MCF 10A (cell line): ENCODE measurements at regions not wholly inside any gene's neighbourhood (a gene's known extent, or its start where the extent isn't known, plus 50 kb on each side); places are given as distances from the start of the nearest gene placed in this dataset.

ENCODE experiments used
- BruUV-seq: library from RNA; stranded (reverse); fragments of 400-500 nt; replicated peaks from 2 replicates; lab custom pipeline; 2021; lab: Mats Ljungman, UMichigan
- CTCF ChIA-PET: fragments of 300-600 bp; sonication (Branson Sonifier 250); formaldehyde crosslinking; extraction: SDS; loops from one replicate; lab custom pipeline; 2021; ENCODE audit warnings: antibody characterized with exemption, inconsistent platforms; lab: Yijun Ruan, JAX
- POLR2A ChIA-PET: fragments of 300-600, 350-650 bp; sonication (Branson Sonifier 250); formaldehyde crosslinking; extraction: SDS; loops from one replicate; lab custom pipeline; 2020; ENCODE audit warnings: antibody characterized with exemption, inconsistent platforms; lab: Yijun Ruan, JAX
- DNase-seq: peaks from one replicate; pipeline ENCODE4 v3.0.0-alpha.2; 2018; ENCODE audit not compliant: unreplicated experiment
- H3K27ac Mint-ChIP-seq: one replicate; pipeline ENCODE4 v1.8.0; 2022; ENCODE audit warnings: mild to moderate bottlenecking, low read depth, mixed read lengths; ENCODE audit not compliant: unreplicated experiment
- H3K27me3 Mint-ChIP-seq: one replicate; pipeline ENCODE4 v1.8.0; 2022; ENCODE audit warnings: mixed read lengths; ENCODE audit not compliant: insufficient read depth, unreplicated experiment
- H3K36me3 Mint-ChIP-seq: one replicate; pipeline ENCODE4 v1.8.0; 2022; ENCODE audit warnings: mild to moderate bottlenecking, moderate library complexity, mixed read lengths; ENCODE audit not compliant: insufficient read depth, unreplicated experiment
- H3K4me1 Mint-ChIP-seq: one replicate; pipeline ENCODE4 v1.8.0; 2022; ENCODE audit warnings: mixed read lengths; ENCODE audit not compliant: insufficient read depth, unreplicated experiment
- H3K4me3 Mint-ChIP-seq: one replicate; pipeline ENCODE4 v1.8.0; 2022; ENCODE audit warnings: mild to moderate bottlenecking, moderate library complexity, mixed read lengths; ENCODE audit not compliant: unreplicated experiment
- H3K9me3 Mint-ChIP-seq: one replicate; pipeline ENCODE4 v1.8.0; 2022; ENCODE audit warnings: mixed read lengths; ENCODE audit not compliant: unreplicated experiment
- intact Hi-C: fragments of 100-400 bp; cut with micrococcal nuclease; formaldehyde crosslinking; loops from 2 replicates; pipeline ENCODE4 v1.14.1; 2022
- TF ChIP-seq, protein P1 (sequence below): fragments of 200-600 bp; IDR thresholded peaks from one replicate; pipeline ENCODE4 v1.8.0; 2022; ENCODE audit warnings: antibody characterized with exemption, mild to moderate bottlenecking; ENCODE audit not compliant: unreplicated experiment

DNA sequence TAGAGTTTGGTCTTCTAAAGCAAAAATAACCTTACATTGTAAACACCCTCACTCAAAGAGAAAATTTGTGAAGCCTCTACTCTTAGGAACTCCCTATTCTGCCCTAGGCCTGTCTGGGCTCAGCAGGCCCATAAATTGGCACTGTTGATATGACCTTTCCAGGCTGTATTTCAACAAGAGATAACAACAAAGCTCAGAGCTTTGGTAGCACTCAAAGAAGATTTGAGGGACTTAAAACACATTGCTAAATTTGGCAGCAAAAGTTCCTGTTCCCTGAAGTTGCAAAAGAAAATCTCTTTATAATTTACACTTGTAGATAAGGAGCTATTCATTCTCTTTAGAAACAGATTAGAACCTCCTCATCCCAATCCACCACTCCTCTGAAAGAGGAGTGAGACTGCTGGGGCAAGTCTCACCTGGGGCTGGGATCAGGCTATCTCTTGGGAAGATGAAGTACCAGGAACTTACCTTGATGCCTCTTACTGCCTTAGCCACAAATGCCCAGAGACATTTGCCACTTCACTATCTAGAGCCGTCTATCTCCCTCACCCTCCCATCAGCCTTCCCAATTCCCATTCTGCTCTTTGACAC, 110.4 kb upstream of the AKIP1 start:
- ChIA-PET CTCF (interaction anchor here (0.6 to 1.4 kb wide), 6 partner anchors 12 to 774 kb away, joined by 3 to 6 read pairs (median 3); no protein-coding TSS in a partner anchor), POLR2A (interaction anchor here (0.7 to 1.4 kb wide), 3 partner anchors 9 to 32 kb away, joined by 3 to 5 read pairs (median 3); a partner anchor contains a TSS)

DNA sequence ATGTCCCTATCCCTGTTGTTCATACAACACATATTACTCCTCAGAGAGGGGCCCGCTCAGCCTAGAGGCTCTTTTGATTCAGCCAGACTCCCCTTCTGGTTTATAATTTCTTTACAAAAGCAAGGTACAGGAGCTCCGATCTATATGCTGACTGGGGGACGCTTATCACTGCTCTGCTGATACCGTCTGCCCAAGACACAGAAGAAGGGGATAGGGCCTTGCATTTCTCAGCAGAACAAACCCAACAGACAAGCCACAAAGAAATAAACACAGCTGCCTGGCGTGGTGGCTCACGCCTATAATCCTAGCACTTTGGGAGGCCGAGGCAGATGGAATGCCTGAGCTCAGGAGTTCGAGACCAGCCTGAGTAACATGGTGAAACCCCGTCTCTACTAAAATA, 109.9 kb upstream of the AKIP1 start:
- Mint-ChIP-seq H3K27me3 (no peaks in the 10 kb centered on the region), H3K4me3 (no peak overlapping the region), H3K4me1 (peaks cover 3% of the 10 kb centered on the region), H3K9me3 (no peaks in the 10 kb centered on the region), H3K27ac (no peak overlapping the region), H3K36me3 (peaks cover 18% of the 10 kb centered on the region)
- DNase-seq: no peak
- CTCF ChIA-PET: interaction anchor here (0.6 to 1.4 kb wide), 6 partner anchors 9 to 774 kb away, joined by 3 to 6 read pairs (median 3); a partner anchor contains a TSS
- POLR2A ChIA-PET: interaction anchor here (0.7 to 1.6 kb wide), 2 partner anchors 10 to 32 kb away, joined by 3 to 5 read pairs; a partner anchor contains a TSS
- BruUV-seq: no TSS peak
- TF ChIP-seq, protein P1, sequence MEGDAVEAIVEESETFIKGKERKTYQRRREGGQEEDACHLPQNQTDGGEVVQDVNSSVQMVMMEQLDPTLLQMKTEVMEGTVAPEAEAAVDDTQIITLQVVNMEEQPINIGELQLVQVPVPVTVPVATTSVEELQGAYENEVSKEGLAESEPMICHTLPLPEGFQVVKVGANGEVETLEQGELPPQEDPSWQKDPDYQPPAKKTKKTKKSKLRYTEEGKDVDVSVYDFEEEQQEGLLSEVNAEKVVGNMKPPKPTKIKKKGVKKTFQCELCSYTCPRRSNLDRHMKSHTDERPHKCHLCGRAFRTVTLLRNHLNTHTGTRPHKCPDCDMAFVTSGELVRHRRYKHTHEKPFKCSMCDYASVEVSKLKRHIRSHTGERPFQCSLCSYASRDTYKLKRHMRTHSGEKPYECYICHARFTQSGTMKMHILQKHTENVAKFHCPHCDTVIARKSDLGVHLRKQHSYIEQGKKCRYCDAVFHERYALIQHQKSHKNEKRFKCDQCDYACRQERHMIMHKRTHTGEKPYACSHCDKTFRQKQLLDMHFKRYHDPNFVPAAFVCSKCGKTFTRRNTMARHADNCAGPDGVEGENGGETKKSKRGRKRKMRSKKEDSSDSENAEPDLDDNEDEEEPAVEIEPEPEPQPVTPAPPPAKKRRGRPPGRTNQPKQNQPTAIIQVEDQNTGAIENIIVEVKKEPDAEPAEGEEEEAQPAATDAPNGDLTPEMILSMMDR: no peak
- intact Hi-C loops: no loop called here

More for the DNA sequence above, 110.4 kb upstream of the AKIP1 start:
- no peak overlapping the region for H3K27ac Mint-ChIP-seq
- H3K27me3 Mint-ChIP-seq: no peaks in the 10 kb centered on the region
- peaks cover 17% of the 10 kb centered on the region for H3K36me3 Mint-ChIP-seq
- no peak for DNase-seq
- H3K4me3 Mint-ChIP-seq: no peak overlapping the region
- no peaks in the 10 kb centered on the region for H3K4me1 Mint-ChIP-seq
- intact Hi-C loops: no loop called here
- no TSS peak for BruUV-seq
- TF ChIP-seq, protein P1: no peak
- H3K9me3 Mint-ChIP-seq: peaks cover 3% of the 10 kb centered on the region

DNA sequence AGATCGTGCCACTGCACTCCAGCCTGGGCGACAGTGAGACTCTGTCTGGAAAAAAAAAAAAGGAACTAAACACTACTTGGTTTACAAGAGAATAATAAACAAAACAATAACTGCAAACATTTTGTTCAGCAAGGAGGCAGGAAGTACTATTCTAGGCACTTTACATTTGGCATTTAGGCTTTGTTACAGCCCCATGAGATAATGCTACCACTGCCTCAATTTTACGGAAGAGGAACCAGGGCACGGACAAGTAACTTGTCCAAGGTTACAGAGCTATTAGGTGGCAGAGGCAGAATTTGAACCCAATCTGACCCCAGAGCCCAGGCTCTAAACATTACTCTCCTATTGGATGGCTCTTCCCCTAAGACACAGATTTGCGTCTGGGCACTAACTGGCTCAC, 108.7 kb upstream of the AKIP1 start:
- no TSS peak for BruUV-seq
- no peaks in the 10 kb centered on the region for H3K27me3 Mint-ChIP-seq
- ChIA-PET CTCF (interaction anchor here (0.6 to 0.7 kb wide), 3 partner anchors 11 to 769 kb away, joined by 3 to 5 read pairs (median 3); no protein-coding TSS in a partner anchor), POLR2A (interaction anchor here (1.1 to 1.6 kb wide), 2 partner anchors 9 kb away, joined by 3 to 5 read pairs; a partner anchor contains a TSS)
- H3K27ac Mint-ChIP-seq: no peak overlapping the region
- intact Hi-C loops: no loop called here
- TF ChIP-seq, protein P1: no peak
- H3K9me3 Mint-ChIP-seq: no peaks in the 10 kb centered on the region
- no peak overlapping the region for H3K4me3 Mint-ChIP-seq
- H3K4me1 Mint-ChIP-seq: peaks cover 13% of the 10 kb centered on the region
- H3K36me3 Mint-ChIP-seq: peaks cover 22% of the 10 kb centered on the region
- DNase-seq: no peak

DNA sequence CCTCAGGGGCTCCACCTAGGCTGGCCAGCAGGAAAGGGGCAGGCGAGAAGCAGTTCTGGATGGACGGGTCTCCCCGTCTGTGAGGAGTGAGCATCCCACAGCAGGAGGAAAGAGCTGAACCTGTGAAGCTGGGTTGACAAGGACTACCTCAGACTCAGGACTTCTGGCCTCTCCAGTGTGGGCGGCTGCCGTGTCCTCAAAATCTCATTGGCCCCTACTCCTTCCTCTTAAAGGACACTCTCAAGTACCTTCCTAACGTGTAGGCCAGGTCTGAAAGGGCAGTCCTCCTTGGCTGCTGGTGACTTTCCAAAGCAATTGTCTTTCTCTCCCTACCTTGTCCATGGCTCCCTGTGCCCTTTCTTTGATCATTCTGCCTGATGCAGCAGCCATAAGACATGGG, 107.0 kb upstream of the AKIP1 start:
- H3K9me3 Mint-ChIP-seq: no peaks in the 10 kb centered on the region
- H3K36me3 Mint-ChIP-seq: peaks cover 13% of the 10 kb centered on the region
- CTCF ChIA-PET: no interaction called here
- no peak overlapping the region for H3K4me3 Mint-ChIP-seq
- H3K4me1 Mint-ChIP-seq: peaks cover 30% of the 10 kb centered on the region
- intact Hi-C loops: no loop called here
- DNase-seq: no peak
- H3K27me3 Mint-ChIP-seq: no peaks in the 10 kb centered on the region
- TF ChIP-seq, protein P1: no peak
- no TSS peak for BruUV-seq
- POLR2A ChIA-PET: interaction anchor here (0.5 to 1.0 kb wide), 2 partner anchors 115 to 160 kb away, joined by 3 read pairs; no protein-coding TSS in a partner anchor
- H3K27ac Mint-ChIP-seq: no peak overlapping the region
